Neural cell (in vitro differentiated cells): ENCODE measurements at regions not wholly inside any gene's neighbourhood (a gene's known extent, or its start where the extent isn't known, plus 50 kb on each side); places are given as distances from the start of the nearest gene placed in this dataset.

Experiments
- H2AFZ ChIP-seq: fragments of 200-600, 300-800 bp; sonication (generic), shearing (Covaris generic); 2 replicates; pipeline ENCODE4 v1.6.0; 2014; ENCODE audit warnings: low read depth, mild to moderate bottlenecking, antibody characterized with exemption, low read length, moderate library complexity
- H3F3A ChIP-seq: fragments of 200-600 bp; shearing (Covaris generic); 2 replicates; pipeline ENCODE4 v1.6.1; 2016; ENCODE audit warnings: mild to moderate bottlenecking, moderate library complexity, mixed read lengths, antibody characterized with exemption, low read length; ENCODE audit not compliant: insufficient read depth, poor library complexity, severe bottlenecking
- H3K27ac ChIP-seq: fragments of 200-600, 300-800 bp; sonication (generic), shearing (Covaris generic); 2 replicates; pipeline ENCODE4 v1.5.1; 2014; ENCODE audit warnings: mild to moderate bottlenecking, low read length, moderate library complexity
- H3K27me3 ChIP-seq: fragments of 300-800, 200-600 bp; sonication (generic), shearing (Covaris generic); 2 replicates; pipeline ENCODE4 v1.6.0; 2014; ENCODE audit warnings: mild to moderate bottlenecking, low read depth, low read length, moderate library complexity; ENCODE audit not compliant: insufficient read depth
- H3K36me3 ChIP-seq: fragments of 300-800, 200-600 bp; sonication (generic), shearing (Covaris generic); 2 replicates; pipeline ENCODE4 v1.5.1; 2014; ENCODE audit warnings: mild to moderate bottlenecking, antibody characterized with exemption, low read length, moderate library complexity; ENCODE audit not compliant: insufficient read depth
- H3K4me2 ChIP-seq: fragments of 300-800, 200-600 bp; sonication (generic), shearing (Covaris generic); 2 replicates; pipeline ENCODE4 v1.6.0; 2014; ENCODE audit warnings: mild to moderate bottlenecking, low read length
- H3K4me3 ChIP-seq: fragments of 300-800, 200-600 bp; sonication (generic), shearing (Covaris generic); 2 replicates; pipeline ENCODE4 v1.5.1; 2014; ENCODE audit warnings: mild to moderate bottlenecking, low read length, moderate library complexity
- H3K79me2 ChIP-seq: fragments of 200-600 bp; shearing (Covaris generic); replicated peaks from 2 replicates; pipeline ENCODE4 v1.6.0; 2014; ENCODE audit warnings: mild to moderate bottlenecking, low read length, moderate library complexity; ENCODE audit not compliant: insufficient read depth
- H3K9ac ChIP-seq: fragments of 300-800, 200-600 bp; sonication (generic), shearing (Covaris generic); 2 replicates; pipeline ENCODE4 v1.6.1; 2016; ENCODE audit warnings: mild to moderate bottlenecking, low read length, mixed read lengths
- H3K9me2 ChIP-seq: fragments of 200-600 bp; shearing (Covaris generic); 2 replicates; pipeline ENCODE4 v1.6.1; 2016; ENCODE audit warnings: mild to moderate bottlenecking, low read length, mixed read lengths; ENCODE audit not compliant: insufficient read depth
- H3K9me3 ChIP-seq: fragments of 200-600, 300-800 bp; sonication (generic), shearing (Covaris generic); 2 replicates; pipeline ENCODE4 v1.6.1; 2016; ENCODE audit warnings: mild to moderate bottlenecking, mixed run types, low read length, moderate library complexity, mixed read lengths
- H4K20me1 ChIP-seq: fragments of 200-600 bp; shearing (Covaris generic); 2 replicates; pipeline ENCODE4 v1.6.1; 2016; ENCODE audit warnings: mild to moderate bottlenecking, mixed run types; ENCODE audit not compliant: insufficient read depth
- CTCF ChIP-seq: fragments of 450-650 bp; IDR thresholded peaks from 2 replicates; pipeline ENCODE4 v1.5.1; 2014; ENCODE audit warnings: antibody characterized with exemption, mild to moderate bottlenecking, moderate library complexity; ENCODE audit not compliant: poor library complexity, severe bottlenecking
- EP300 ChIP-seq: fragments of 450-650 bp; conservative IDR thresholded peaks from 2 replicates; pipeline ENCODE4 v1.6.1; 2014; ENCODE audit warnings: antibody characterized with exemption, mild to moderate bottlenecking, moderate library complexity; ENCODE audit not compliant: poor library complexity, severe bottlenecking
- EZH2 ChIP-seq: fragments of 200-600, 300-800 bp; shearing (Covaris generic), sonication (generic); IDR thresholded peaks from 2 replicates; pipeline ENCODE4 v1.6.1; 2014; ENCODE audit warnings: antibody characterized with exemption, low read length, borderline replicate concordance, mild to moderate bottlenecking; ENCODE audit not compliant: insufficient read depth, poor library complexity, severe bottlenecking
- MXI1 ChIP-seq: fragments of 450-650 bp; conservative IDR thresholded peaks from 2 replicates; pipeline ENCODE4 v1.6.1; 2014; ENCODE audit warnings: antibody characterized with exemption, mild to moderate bottlenecking; ENCODE audit not compliant: poor library complexity, severe bottlenecking
- POLR2AphosphoS5 ChIP-seq: IDR thresholded peaks from 2 replicates; pipeline ENCODE4 v1.6.1; 2012
- RAD21 ChIP-seq: fragments of 450-650 bp; conservative IDR thresholded peaks from 2 replicates; pipeline ENCODE4 v1.6.1; 2014; ENCODE audit warnings: antibody characterized with exemption, mild to moderate bottlenecking, moderate library complexity
- REST ChIP-seq: IDR thresholded peaks from 2 replicates; pipeline ENCODE4 v1.6.1; 2012; ENCODE audit warnings: borderline replicate concordance
- SMC3 ChIP-seq: fragments of 450-650 bp; conservative IDR thresholded peaks from 2 replicates; pipeline ENCODE4 v1.6.1; 2014; ENCODE audit warnings: antibody characterized with exemption, mild to moderate bottlenecking, moderate library complexity; ENCODE audit not compliant: poor library complexity
- TAF1 ChIP-seq: IDR thresholded peaks from 2 replicates; pipeline ENCODE4 v1.6.1; 2012; ENCODE audit warnings: low read depth

- no peak overlapping the region for H3K27ac ChIP-seq
- no peaks in the 10 kb centered on the region for H3K27me3 ChIP-seq
- H3K36me3 ChIP-seq = no peaks in the 10 kb centered on the region
- no peak overlapping the region for H3K4me2 ChIP-seq
- no peaks in the 10 kb centered on the region for H3F3A ChIP-seq
- no peak overlapping the region for H2AFZ ChIP-seq
- no peaks in the 10 kb centered on the region for H3K9me2 ChIP-seq
- no peak overlapping the region for H3K9ac ChIP-seq
- no peaks in the 10 kb centered on the region for H4K20me1 ChIP-seq
- no peaks in the 10 kb centered on the region for H3K9me3 ChIP-seq
- no peak overlapping the region for H3K4me3 ChIP-seq
- TF ChIP-seq REST = no peak
- no peak for TF ChIP-seq EP300
- no peak for TF ChIP-seq MXI1
- no peak for TF ChIP-seq POLR2AphosphoS5
- TF ChIP-seq RAD21 = no peak
- TF ChIP-seq EZH2 = no peak
- TF ChIP-seq CTCF = no peak
- TF ChIP-seq SMC3 = no peak
- H3K79me2 ChIP-seq = no peaks in the 10 kb centered on the region
Observed at GRCh38 chr10:111560027-111560426, 483.2 kb downstream of the ADRA2A start.

GRCh38 chr10:111561124-111561523 lies 484.3 kb downstream of the ADRA2A start:
- Histone ChIP-seq H3K9ac (no peak overlapping the region), H3F3A (no peaks in the 10 kb centered on the region), H3K9me3 (no peaks in the 10 kb centered on the region), H3K27ac (no peak overlapping the region), H3K36me3 (no peaks in the 10 kb centered on the region), H2AFZ (no peak overlapping the region), H4K20me1 (no peaks in the 10 kb centered on the region), H3K79me2 (no peaks in the 10 kb centered on the region), H3K27me3 (no peaks in the 10 kb centered on the region), H3K4me2 (no peak overlapping the region), H3K4me3 (no peak overlapping the region), H3K9me2 (no peaks in the 10 kb centered on the region)
- no peak for TF ChIP-seq TAF1

GRCh38 chr10:111565542-111565941 lies 488.7 kb downstream of the ADRA2A start:
- no peak for TF ChIP-seq MXI1
- no peak for TF ChIP-seq RAD21
- no peak for TF ChIP-seq SMC3
- TF ChIP-seq REST = no peak
- no peak for TF ChIP-seq CTCF
- no peaks in the 10 kb centered on the region for H3K79me2 ChIP-seq
- H3F3A ChIP-seq = no peaks in the 10 kb centered on the region
- H3K36me3 ChIP-seq = no peaks in the 10 kb centered on the region
- H3K27ac ChIP-seq = no peak overlapping the region
- H3K27me3 ChIP-seq = no peaks in the 10 kb centered on the region
- no peaks in the 10 kb centered on the region for H3K9me3 ChIP-seq
- no peak overlapping the region for H3K4me2 ChIP-seq
- no peaks in the 10 kb centered on the region for H4K20me1 ChIP-seq
- H2AFZ ChIP-seq = no peak overlapping the region
- no peak overlapping the region for H3K4me3 ChIP-seq
- no peak overlapping the region for H3K9ac ChIP-seq
- no peaks in the 10 kb centered on the region for H3K9me2 ChIP-seq
